ENCODE measurements at regions not wholly inside any gene's neighbourhood (a gene's known extent, or its start where the extent isn't known, plus 50 kb on each side); places are given as distances from the start of the nearest gene placed in this dataset.
"Not testable (repeated sequence)": the region's sequence is repeated elsewhere in the genome, so short reads cannot be mapped to it uniquely, and the experiment has no call there.

DNA sequence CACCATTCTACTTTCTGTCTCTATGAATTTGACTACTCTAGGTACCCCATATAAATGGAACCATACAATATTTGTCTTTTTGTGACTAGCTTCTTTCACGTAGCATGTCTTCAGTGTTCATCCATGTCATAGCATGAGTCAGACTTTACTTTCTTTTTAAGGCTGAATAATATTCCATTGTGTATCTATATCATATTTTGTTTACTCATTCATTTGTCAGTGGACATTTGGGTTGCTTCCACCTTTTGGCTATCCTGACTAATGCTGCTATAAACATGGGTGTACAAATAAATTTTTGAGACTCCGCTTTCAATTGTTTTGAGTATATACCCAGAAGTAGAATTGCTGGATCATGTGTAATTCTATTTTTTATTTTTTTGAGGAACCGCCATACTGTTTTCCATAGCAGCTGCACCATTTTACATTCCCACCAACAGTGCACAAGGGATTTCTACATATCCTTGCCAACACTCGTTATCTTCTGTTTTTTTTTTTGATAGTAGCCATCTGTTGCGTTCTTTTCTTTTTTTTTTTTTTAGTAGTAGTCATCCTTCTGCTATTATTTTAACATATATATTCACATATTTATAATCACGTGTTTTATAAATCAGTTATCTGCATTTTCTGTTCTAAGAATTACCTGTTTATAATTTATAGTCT, 158.0 kb upstream of the MED14 start:
- DNase-seq, result no peak

DNA sequence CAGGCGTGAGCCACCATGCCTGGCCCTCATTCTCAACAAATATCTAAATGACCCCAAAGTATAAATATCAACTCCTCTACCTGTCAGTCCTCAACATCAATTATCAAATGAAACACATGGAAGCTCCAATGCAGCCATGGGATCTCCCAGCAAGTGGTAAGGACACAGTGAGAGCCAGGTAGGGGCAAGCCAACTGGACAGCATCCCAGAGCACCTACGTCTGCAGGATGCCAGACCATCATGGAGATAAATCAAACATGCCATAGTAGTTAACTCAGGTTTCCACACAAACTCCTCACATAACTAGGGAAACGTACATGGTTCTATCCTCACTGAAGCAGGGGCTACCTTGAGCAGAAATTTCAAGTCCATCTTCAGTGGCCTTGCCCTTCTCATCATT, 159.9 kb upstream of the MED14 start:
- DNase-seq, result no peak

DNA sequence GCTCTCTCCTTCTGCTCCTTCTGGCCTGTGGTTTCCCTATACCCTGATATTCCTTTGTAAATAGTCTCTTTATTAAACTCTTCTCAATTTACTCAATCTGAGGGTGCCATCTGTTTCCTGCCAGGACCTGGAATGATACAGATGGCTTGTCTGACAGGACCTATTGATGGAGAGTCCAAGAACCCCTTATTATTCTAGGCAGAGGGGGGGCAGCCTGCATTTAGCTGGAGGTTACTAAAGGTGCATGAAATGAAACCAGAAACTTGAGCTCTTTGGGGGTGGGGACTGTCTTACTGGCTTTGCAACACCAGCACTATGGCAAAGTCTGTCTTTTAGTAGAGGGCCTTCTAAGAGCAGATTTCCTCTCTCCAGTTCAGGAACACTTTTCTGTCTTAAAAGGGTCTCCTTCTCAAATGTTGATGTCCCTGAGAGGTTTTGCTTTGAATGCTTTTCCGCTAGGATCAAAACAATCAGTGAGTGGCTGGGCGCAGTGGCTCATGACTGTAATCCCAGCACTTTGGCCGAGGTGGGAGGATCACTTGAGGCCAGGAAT, 162.5 kb upstream of the MED14 start:
- peak; percentile 68 for DNase-seq

DNA sequence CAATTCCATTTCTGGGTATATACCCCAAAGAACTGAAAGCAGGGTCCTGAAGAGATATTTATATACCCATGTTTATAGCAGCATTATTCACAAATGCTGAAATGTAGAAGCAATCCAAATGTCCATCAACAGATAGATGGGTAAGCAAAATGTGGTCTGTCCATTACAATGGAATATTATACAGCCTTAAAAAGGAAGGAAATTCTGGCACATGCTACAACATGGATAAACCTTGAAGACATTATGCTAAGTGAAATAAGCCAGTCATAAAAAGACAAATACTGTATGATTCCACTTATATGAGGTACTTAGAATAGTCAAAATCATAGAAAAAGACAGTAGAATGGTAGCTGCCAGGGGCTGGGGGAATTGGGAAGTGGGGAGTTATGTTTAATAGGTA, 169.4 kb upstream of the MED14 start:
- DNase-seq, result not testable (repeated sequence)

DNA sequence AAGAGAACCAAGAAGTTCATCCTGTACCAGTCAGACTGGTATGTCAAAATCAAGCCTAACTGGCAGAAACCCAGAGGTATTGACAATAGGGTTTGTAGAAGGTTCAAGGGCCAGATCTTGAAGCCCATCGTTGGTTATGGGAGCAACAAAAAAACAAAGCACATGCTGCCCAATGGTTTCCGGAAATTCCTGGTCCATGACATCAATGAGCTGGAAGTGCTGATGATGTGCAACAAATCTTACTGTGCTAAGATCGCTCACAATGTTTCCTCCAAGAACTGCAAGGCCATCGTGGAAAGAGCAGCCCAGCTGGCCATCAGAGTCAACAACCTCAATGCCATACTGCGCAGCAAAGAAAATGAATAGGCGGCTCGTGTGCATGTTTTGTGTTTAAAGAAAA, 172.7 kb upstream of the MED14 start:
- DNase-seq, result no peak

DNA sequence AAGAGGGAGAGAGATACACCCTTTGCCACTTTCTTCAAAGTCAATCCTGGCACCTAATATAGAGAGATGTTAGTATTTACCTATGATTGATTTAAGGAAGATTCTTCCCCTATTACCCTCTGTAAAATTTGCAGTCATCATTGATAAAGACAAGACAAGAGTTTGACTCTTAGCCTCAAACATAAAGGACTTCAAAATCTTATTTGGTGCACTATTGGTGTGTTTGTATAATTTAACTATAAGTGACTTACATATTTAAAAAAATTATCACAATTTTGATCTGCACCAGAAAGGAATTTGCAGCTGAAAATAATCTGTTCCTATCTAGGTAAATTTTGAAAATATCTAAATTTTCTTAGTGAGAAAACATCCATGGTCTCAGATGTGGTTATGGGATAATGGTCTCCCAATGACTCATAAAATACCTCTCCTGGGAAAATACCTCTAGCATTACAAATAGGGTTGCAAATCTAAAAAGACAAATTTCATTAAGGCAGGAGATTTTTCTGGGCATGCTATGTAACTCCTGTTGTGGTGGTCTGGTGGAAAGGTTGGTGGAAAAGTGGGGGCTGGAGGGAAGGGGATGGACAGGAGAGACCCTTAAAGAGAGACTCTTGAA, 173.6 kb upstream of the MED14 start:
- no peak for DNase-seq

DNA sequence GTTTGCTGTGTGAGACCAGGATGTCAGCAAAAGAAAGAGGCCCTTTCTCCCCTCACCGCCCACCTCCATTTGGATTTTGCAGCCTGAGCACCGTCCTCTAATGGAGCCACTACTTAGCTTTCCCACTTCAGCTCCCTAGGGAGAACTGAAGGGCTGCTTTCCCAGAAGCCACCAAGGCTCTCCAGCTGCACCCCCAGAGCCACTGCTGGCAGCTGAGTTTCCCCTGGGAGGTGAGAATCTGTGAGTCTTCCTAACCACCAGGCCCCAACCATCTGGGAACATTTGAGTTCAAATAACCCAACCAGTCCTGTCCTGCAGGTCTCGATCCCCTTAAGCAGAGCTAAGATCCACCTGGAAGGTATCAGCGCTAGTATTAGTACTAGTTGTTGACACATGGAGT, 173.1 kb upstream of the USP9X start:
- DNase-seq, result no peak

DNA sequence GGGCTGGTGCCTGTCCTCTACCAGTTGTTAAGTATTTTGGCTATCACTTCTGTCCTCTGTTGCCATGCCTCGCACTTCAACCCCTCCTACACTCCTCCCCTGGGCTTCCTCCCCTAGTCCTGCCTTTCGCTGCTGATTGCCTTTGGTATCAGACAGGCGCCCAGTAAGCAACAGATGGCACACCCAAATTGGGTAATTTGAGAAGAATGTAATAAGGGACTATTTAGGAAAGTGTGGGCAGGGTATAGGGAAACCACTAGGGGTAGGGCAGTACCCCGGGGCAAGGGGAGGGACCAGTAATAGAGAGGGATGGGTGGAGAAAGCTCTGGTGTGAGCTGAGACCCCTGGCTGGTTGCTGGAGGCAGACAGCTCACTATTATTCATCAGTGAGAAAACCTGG, 172.7 kb upstream of the USP9X start:
- peak; percentile 16 for DNase-seq

DNA sequence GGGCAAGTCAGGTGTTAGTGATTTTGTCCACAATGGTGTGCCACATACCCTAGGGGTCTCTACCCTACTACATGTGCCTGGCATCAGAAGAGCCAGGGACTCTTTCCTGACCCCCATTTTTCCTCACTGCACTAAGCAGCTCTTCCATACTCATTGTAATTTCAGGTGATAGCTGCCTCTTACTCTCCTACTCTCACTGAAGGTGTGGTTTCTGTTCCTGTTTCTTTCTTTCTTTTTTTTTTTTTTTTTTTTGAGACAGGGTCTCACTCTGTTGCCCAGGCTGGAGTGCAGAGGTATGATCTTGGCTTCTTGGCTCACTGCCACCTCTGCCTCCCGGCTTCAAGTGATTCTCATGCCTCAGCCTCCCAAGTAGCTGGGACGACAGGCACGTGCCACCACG, 164.9 kb upstream of the USP9X start:
- DNase-seq, result no peak

DNA sequence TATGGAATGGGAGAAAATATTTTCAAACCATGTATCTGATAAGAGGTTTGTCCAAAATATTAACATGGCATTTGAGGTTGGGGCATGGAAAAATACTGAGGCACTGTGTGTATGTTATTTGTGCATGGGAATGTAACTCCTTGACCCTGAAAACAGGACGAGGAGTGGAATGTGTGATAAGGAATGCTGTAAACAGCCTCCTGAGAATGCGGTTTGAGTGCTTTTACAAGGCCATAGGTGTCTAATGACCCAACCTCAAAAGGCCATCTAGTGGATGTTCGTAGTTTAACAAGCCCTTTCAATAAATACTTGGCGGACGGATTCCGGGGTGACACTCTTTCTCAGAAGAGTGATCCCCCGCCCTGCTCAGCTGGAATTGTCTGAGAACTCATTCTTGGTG, 162.9 kb upstream of the USP9X start:
- DNase-seq, result no peak

DNA sequence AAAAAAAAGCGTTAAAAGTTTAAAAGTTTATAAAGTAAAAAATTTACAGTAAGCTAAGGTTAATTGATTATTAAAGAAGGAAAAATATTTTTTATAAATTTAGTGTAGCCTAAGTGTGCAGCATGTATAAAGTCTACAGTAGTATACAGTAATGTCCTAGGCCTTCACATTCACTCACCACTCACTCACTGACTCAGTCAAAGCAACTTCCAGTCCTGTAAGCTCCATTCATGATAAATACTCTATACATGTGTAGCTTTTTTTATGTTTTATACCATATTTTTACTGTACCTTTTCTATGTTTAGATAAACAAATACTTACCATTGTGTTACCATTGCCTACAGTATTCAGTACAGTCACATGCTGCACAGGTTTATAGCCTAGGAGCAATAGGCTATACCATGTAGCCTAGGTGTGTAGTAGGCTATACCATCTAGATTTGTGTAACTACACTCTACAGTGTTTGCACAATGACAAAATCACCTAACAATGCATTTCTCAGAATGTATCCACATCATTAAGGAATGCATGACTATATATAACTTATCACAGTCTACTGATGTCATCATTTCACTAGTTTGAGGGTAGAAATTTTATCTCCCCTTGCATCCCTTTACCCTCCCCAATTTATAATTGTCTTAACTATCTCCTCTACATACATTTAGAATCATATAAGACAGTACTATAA, 158.4 kb upstream of the USP9X start:
- DNase-seq, result not testable (repeated sequence)

DNA sequence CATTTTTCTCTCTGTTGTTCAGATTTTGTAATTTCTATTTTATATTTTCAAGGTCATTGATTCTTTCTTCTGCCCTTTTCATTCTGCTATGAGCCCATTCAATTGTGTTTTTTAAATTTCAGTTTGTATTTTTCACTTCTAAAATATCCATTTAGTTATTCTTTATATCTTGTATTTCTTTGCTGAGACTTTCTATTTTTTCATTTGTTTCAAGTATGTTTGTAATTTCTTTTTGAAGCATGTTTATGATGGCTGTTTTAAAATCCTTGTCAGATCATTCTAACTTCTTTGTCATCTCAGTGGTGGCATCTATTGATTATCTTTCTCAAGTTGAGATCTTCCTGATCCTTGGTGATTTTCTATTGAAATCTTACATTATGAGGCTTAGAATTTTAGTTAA, 157.2 kb upstream of the USP9X start:
- no peak for DNase-seq

DNA sequence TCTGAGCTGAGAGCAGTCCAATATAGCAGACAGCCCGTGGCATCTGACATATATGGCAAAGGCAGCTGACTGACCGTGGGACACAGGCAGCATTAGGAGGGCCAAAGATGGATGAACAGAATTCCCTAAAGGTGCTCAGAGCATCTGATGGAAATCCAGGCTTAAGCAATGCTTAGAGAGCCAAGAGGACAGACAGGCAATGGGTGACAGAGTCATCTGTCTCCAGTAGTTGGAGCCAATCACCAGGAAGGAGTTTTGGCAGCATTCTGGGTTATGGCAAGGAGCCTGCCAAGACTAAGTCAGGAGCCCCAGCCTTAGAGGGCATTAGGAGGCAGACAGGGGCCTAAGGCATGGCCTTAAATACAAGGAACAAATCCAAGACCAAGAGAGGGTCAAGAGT, 153.3 kb upstream of the USP9X start:
- DNase-seq, result no peak

DNA sequence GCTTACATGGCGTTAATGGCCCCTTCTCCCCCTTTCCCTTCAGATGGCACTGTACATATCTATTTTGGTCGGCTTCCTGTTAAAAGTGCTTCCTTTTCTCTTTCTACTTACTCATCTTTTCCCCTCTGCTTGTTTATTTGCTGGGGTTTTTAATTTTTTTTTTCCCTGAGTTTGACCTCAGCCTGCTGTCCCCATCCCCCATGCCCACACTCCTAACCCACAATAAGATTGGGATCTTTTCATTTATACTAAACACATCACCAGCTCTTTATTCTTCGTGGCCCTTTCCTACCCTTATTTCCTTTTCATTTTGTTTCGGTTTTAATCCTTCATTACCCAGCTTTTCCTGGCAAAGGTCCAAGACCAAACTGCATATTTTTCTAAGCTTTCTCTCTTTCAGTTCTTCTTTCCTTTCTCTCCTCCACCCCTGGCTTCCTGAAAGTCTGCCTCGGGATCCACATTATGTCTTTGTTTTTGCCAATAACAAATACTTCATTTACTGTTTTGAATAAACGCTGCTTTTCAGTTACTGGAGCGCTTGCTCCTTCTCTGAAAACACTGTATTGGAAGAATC, 152.0 kb upstream of the USP9X start:
- DNase-seq, result no peak

DNA sequence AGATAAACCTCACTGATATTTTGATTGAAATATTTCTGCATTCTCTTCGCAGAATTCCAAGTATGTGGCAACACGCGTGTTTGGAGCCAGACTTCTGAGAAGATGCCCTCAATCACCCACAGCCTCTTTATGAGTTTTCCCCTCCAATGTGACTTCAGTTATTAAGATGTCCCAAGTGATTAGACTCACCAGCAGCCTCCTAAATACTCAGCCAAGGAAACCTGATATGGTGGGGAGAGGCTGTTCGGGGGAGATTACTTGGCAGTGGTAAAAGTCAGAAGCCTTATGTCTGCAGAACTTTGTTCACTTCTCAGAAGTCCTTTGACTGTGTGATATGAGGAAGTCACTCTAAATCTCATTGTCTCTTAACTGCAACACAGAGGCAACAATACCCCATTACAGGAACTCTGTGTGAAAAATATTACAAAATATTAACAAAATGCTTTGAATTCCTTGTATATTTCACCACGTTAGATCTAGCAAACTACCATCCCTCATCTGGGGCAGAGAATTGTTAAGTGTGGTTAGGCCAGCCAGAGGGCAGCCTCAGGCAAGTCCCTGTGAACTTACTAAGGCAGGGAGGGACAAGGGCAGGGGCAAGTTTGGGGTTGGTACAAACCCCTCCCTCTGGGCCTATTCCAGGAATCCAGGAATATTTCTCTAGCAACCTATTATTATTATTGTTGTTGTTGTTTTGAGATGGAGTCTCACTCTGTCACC, 151.4 kb upstream of the USP9X start:
- DNase-seq, result peak; percentile 27

DNA sequence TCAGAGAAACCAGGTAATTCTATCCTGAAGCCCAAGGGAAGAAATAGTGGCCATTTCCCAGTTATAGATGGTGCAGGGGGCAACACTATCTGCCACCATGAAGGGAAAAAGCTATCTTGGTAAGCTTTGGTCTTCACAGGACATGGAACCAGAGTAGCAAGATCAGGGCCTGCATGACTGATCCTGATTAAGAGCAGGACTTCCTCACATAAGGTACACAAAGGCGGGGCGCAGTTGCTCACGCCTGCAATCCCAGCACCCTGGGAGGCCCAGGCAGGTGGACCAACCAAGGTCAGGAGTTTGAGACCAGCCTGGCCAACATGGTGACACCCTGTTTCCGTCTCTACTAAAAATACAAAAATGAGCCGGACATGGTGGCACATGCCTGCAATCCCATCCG, 148.4 kb upstream of the USP9X start:
- DNase-seq, result no peak

DNA sequence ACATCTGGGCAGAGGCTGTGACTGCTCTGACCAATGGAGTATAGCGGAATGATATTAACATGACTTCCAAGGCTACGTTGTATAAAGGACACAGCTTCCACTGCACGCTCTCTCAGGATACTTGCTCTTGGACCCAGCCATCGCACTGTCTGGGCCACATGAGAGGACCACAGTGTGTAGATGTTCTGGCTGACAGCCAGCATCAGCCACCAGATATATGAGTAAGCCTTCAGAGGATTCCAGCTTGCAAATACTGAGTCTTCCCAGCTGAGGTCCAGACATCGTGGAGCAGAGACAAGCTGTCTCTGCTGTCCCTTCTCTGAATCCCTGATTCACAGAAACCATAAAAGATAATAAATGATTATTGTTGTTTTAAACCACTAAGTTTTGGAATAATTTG, 146.8 kb upstream of the USP9X start:
- DNase-seq, result no peak

DNA sequence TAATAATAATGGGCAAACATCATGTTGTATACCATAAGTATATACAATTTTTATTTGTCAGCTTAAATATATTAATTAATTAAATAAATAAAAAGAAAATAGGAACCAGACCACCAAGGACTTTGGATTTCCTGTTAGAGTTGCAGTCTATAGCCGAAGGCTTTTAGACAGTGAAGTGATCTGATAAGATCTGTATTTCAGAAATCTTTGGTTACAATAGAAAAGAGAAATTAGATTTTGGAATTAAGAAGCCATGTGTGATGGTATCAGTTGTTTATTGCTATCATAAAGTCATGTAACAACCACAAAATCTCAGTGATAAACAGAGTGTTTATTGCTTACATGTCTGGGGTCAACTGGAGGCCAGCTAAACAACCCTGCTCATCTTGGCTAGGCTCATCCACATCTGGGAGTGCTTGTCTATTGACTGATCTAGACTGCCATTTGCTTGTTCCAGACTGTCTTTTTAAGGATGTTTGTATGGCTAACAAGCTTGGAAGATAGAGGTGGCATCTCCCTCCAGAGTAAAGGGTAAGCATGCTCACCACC, 142.1 kb upstream of the USP9X start:
- no peak for DNase-seq

DNA sequence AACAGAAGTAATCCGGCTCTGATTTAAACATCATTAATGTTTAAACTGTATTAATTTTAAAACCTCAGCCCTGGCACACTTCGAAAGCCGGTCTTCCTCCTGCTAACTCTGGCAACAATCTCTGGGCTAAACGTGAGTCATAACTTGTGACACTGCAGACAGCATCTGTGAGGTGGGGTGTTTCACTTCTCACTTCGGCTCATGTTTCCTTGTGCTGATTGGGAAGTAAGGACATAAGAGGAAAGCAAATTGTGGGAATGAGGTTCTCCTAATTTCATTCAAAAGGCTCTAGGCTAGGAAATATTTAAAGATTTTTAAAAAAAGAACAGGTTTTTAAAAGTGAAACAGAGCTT, 139.9 kb upstream of the USP9X start:
- DNase-seq, result no peak

DNA sequence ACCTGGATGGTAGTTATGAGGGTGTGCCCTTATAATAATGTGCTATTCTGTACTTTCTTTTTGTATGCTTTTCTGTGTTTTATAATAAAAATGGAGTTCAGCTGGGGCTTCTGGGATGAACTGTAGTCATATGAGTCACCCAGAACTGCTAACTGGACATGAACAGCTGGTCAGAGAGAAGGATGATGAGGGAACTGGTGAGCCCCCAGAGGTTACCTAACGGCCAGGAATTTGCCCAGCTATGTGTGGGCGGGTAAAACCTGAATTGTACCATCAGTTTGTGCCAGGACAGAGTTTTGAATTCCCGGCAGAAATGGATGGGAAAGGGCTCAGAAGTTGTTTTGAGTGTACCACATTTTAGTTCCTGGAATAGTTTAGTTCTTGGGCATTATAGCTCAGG, 138.0 kb upstream of the USP9X start:
- no peak for DNase-seq

DNA sequence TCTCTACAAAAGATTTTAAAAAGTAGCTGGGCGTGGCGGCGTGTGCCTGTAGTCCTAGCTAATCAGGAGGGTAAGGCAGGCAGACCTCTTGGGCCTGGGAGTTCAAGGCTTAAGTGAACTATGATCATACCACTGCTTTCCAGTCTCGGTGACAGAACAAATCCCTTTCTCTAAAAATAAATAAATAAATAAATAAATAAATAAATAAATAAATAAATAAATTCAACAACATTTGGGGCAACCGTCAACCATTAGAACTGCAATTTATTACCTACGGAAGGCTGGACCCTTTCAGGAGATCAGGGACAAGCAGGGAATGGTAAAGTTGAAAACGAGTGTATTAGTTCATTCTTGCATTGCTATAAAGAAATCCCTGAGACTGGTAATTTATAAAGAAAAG, 136.2 kb upstream of the USP9X start:
- no peak for DNase-seq

DNA sequence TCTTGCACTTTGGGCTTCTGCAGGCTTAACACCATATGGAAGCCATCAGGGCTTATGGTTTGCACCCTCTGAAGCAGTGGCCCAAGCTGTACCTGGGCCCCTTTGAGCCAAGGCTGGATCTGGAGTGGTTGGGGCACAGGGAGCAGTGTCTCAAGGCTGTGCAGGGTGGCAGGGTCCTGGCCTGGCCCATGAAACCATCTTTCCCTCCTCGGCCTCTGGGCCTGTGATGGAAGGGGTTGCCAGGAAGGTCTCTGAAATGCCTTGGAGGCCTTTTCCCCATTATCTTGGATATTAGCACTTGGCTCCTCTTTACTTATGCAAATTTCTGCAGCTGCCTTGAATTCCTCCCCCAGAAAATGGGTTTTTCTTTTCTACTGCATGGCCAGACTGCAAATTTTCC, 134.7 kb upstream of the USP9X start:
- no peak for DNase-seq

DNA sequence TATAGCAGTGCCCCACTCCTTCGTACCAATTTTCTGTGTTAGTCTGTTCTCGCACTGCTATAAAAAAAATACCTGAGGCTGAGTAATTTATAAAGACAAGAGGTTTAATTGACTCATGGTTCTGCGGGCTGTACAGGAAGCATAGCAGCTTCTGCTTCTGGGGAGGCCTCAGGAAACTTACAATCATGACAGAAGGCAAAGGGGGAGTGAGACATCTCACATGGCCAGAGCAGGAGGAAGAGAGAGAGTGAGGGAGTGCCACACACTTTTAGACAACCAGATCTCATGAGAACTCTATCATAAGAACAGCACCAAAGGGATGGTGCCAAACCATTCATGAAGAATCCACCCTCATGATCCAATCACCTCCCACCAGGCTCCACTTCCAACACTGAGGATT, 133.8 kb upstream of the USP9X start:
- DNase-seq, result not testable (repeated sequence)
